SK-N-SH treated with all-trans-retinoic acid at 6 μM for 48 hours (cell line): ENCODE measurements at regions not wholly inside any gene's neighbourhood (a gene's known extent, or its start where the extent isn't known, plus 50 kb on each side); places are given as distances from the start of the nearest gene placed in this dataset.

Experiments used
- ATAC-seq: fragments of 200-7000 bp; cut with Tn5 transposase; 3 replicates; pipeline ENCODE4 v1.9.1; 2020; ENCODE audit warnings: mild to moderate bottlenecking, moderate library complexity
- BACH2 ChIP-seq: fragments of 250-450 bp; sonication (Bioruptor Pico); IDR thresholded peaks from 2 replicates; pipeline ENCODE4 v1.9.0; 2021; ENCODE audit warnings: mild to moderate bottlenecking, borderline replicate concordance
- CSDC2 ChIP-seq: fragments of 250-450 bp; sonication (Bioruptor Pico); IDR thresholded peaks from 2 replicates; pipeline ENCODE4 v1.5.0; 2020; ENCODE audit warnings: mild to moderate bottlenecking, moderate library complexity
- ESRRG ChIP-seq: fragments of 250-450 bp; sonication (Bioruptor Pico); IDR thresholded peaks from 2 replicates; pipeline ENCODE4 v1.6.1; 2021; ENCODE audit warnings: mild to moderate bottlenecking
- GLIS3 ChIP-seq: fragments of 250-450 bp; sonication (Bioruptor Pico); IDR thresholded peaks from 2 replicates; pipeline ENCODE4 v1.5.0; 2020; ENCODE audit warnings: mild to moderate bottlenecking, moderate library complexity
- ISL1 ChIP-seq: fragments of 250-450 bp; sonication (Bioruptor Pico); IDR thresholded peaks from 2 replicates; pipeline ENCODE4 v2.1.2; 2022; ENCODE audit warnings: mild to moderate bottlenecking, moderate library complexity
- OSR1 ChIP-seq: fragments of 250-450 bp; sonication (Bioruptor Pico); IDR thresholded peaks from 2 replicates; pipeline ENCODE4 v1.8.0; 2022; ENCODE audit warnings: moderate library complexity, mild to moderate bottlenecking, inconsistent platforms
- PATZ1 ChIP-seq: fragments of 250-450 bp; sonication (Bioruptor Pico); IDR thresholded peaks from 2 replicates; pipeline ENCODE4 v1.8.0; 2020; ENCODE audit warnings: mild to moderate bottlenecking, moderate library complexity, borderline replicate concordance
- POU6F1 ChIP-seq: fragments of 250-450 bp; sonication (Bioruptor Pico); IDR thresholded peaks from 2 replicates; pipeline ENCODE4 v1.8.0; 2021; ENCODE audit warnings: low read depth, mild to moderate bottlenecking, moderate library complexity, borderline replicate concordance
- PPARA ChIP-seq: fragments of 250-450 bp; sonication (Bioruptor Pico); IDR thresholded peaks from 2 replicates; pipeline ENCODE4 v1.5.0; 2020; ENCODE audit warnings: mild to moderate bottlenecking, borderline replicate concordance
- RARB ChIP-seq: fragments of 250-450 bp; sonication (Bioruptor Pico); IDR thresholded peaks from 2 replicates; pipeline ENCODE4 v1.8.0; 2021; ENCODE audit warnings: mild to moderate bottlenecking, moderate library complexity
- TCF4 ChIP-seq: fragments of 250-450 bp; sonication (Bioruptor Pico); IDR thresholded peaks from 2 replicates; pipeline ENCODE4 v1.8.0; 2021; ENCODE audit warnings: mild to moderate bottlenecking, moderate library complexity, borderline replicate concordance
- TOX ChIP-seq: fragments of 250-450 bp; sonication (Bioruptor Pico); IDR thresholded peaks from 2 replicates; pipeline ENCODE4 v1.8.0; 2021; ENCODE audit warnings: mild to moderate bottlenecking, moderate library complexity, borderline replicate concordance
- ZC3H10 ChIP-seq: fragments of 250-450 bp; sonication (Bioruptor Pico); IDR thresholded peaks from 2 replicates; pipeline ENCODE4 v1.5.1; 2021; ENCODE audit warnings: mild to moderate bottlenecking, moderate library complexity
- ZFP3 ChIP-seq: fragments of 250-450 bp; sonication (Bioruptor Pico); IDR thresholded peaks from 2 replicates; pipeline ENCODE4 v1.5.0; 2020; ENCODE audit warnings: mild to moderate bottlenecking, moderate library complexity
- ZFP30 ChIP-seq: fragments of 450-650 bp; formaldehyde crosslinking; IDR thresholded peaks from 2 replicates; pipeline ENCODE4 v1.5.0; 2022; ENCODE audit warnings: mild to moderate bottlenecking, moderate library complexity
- ZNF565 ChIP-seq: fragments of 450-650 bp; formaldehyde crosslinking; conservative IDR thresholded peaks from 2 replicates; pipeline ENCODE4 v1.5.0; 2020; ENCODE audit warnings: low read depth, mild to moderate bottlenecking, moderate library complexity
- ZNF70 ChIP-seq: fragments of 450-650 bp; formaldehyde crosslinking; IDR thresholded peaks from 2 replicates; pipeline ENCODE4 v1.5.0; 2020; ENCODE audit warnings: mild to moderate bottlenecking, moderate library complexity
- ZNF8 ChIP-seq: fragments of 450-650 bp; formaldehyde crosslinking; IDR thresholded peaks from 2 replicates; pipeline ENCODE4 v1.5.0; 2020; ENCODE audit warnings: mild to moderate bottlenecking, moderate library complexity
- TF ChIP-seq, protein P1 (sequence below): fragments of 250-450 bp; sonication (Bioruptor Pico); IDR thresholded peaks from 2 replicates; pipeline ENCODE4 v1.5.1; 2020; ENCODE audit warnings: low read depth, mild to moderate bottlenecking, moderate library complexity
- TF ChIP-seq, protein P2 (sequence below): fragments of 250-450 bp; sonication (Bioruptor Pico); IDR thresholded peaks from 2 replicates; pipeline ENCODE4 v1.5.1; 2021; ENCODE audit warnings: mild to moderate bottlenecking, moderate library complexity
- TF ChIP-seq, protein P3 (sequence below): fragments of 250-450 bp; sonication (Bioruptor Pico); IDR thresholded peaks from 2 replicates; pipeline ENCODE4 v1.5.0; 2020; ENCODE audit warnings: mild to moderate bottlenecking, moderate library complexity

DNA sequence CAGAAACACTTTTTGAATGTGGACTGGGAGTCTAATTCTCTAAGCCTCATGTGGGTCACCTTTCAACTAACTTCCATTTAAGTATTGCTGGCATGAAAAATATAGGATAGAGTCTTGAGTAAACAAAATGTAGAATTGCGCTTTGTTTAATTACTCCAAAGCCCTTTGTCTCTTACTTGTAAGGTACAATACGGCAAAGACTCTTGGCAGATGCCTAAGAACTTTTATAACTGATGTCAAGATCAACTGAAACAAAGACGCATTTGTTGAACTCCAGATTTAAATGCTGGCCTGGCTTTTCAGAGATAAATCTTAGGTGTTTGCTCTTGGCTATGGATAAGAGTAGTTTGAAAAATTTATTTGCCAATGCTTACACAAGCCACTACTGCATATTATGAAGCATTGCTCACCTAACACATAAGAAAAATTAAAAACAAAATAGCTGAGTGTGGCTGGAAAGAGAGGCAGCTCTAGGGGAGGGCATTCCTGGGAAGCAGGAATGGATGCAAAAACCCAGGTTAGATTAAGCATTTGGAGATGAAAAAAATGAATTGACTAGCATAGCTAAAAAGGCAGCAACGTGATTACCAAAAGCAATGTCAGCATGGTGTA is 107.3 kb upstream of the STARD13 start:
- no peak for TF ChIP-seq ZNF565 (CRISPR knock-in tag)
- TF ChIP-seq GLIS3 (CRISPR knock-in tag) = no peak
- TF ChIP-seq OSR1 = no peak
- TF ChIP-seq ZNF8 (CRISPR knock-in tag) = no peak
- TF ChIP-seq POU6F1 (CRISPR knock-in tag) = no peak
- TF ChIP-seq ZC3H10 = no peak
- TF ChIP-seq, protein P1, sequence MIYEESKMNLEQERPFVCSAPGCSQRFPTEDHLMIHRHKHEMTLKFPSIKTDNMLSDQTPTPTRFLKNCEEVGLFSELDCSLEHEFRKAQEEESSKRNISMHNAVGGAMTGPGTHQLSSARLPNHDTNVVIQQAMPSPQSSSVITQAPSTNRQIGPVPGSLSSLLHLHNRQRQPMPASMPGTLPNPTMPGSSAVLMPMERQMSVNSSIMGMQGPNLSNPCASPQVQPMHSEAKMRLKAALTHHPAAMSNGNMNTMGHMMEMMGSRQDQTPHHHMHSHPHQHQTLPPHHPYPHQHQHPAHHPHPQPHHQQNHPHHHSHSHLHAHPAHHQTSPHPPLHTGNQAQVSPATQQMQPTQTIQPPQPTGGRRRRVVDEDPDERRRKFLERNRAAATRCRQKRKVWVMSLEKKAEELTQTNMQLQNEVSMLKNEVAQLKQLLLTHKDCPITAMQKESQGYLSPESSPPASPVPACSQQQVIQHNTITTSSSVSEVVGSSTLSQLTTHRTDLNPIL (CRISPR knock-in tag) = no peak
- no peak for TF ChIP-seq ESRRG (CRISPR knock-in tag)
- TF ChIP-seq, protein P2, sequence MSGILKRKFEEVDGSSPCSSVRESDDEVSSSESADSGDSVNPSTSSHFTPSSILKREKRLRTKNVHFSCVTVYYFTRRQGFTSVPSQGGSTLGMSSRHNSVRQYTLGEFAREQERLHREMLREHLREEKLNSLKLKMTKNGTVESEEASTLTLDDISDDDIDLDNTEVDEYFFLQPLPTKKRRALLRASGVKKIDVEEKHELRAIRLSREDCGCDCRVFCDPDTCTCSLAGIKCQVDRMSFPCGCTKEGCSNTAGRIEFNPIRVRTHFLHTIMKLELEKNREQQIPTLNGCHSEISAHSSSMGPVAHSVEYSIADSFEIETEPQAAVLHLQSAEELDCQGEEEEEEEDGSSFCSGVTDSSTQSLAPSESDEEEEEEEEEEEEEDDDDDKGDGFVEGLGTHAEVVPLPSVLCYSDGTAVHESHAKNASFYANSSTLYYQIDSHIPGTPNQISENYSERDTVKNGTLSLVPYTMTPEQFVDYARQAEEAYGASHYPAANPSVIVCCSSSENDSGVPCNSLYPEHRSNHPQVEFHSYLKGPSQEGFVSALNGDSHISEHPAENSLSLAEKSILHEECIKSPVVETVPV (CRISPR knock-in tag) = no peak
- TF ChIP-seq ISL1 (CRISPR knock-in tag) = no peak
- no peak for TF ChIP-seq ZFP30
- no peak for TF ChIP-seq ZNF70 (CRISPR knock-in tag)
- no peak for TF ChIP-seq PATZ1 (CRISPR knock-in tag)
- no peak for TF ChIP-seq PPARA (CRISPR knock-in tag)
- TF ChIP-seq BACH2 (CRISPR knock-in tag) = no peak
- no peak for TF ChIP-seq CSDC2 (CRISPR knock-in tag)
- TF ChIP-seq TCF4 = no peak
- no peak for TF ChIP-seq ZFP3 (CRISPR knock-in tag)
- TF ChIP-seq RARB (CRISPR knock-in tag) = no peak
- TF ChIP-seq TOX = no peak
- no peak for ATAC-seq

GRCh38 chr13:33394294-33394932 is 108.9 kb upstream of the STARD13 start:
- TF ChIP-seq ZNF8 (CRISPR knock-in tag) = no peak
- TF ChIP-seq ZC3H10 = no peak
- TF ChIP-seq BACH2 (CRISPR knock-in tag) = no peak
- no peak for TF ChIP-seq ZNF70 (CRISPR knock-in tag)
- TF ChIP-seq ZFP3 (CRISPR knock-in tag) = no peak
- TF ChIP-seq, protein P1 (CRISPR knock-in tag) = no peak
- TF ChIP-seq ZNF565 (CRISPR knock-in tag) = no peak
- no peak for TF ChIP-seq TOX
- no peak for TF ChIP-seq RARB (CRISPR knock-in tag)
- no peak for TF ChIP-seq OSR1
- TF ChIP-seq, protein P3, sequence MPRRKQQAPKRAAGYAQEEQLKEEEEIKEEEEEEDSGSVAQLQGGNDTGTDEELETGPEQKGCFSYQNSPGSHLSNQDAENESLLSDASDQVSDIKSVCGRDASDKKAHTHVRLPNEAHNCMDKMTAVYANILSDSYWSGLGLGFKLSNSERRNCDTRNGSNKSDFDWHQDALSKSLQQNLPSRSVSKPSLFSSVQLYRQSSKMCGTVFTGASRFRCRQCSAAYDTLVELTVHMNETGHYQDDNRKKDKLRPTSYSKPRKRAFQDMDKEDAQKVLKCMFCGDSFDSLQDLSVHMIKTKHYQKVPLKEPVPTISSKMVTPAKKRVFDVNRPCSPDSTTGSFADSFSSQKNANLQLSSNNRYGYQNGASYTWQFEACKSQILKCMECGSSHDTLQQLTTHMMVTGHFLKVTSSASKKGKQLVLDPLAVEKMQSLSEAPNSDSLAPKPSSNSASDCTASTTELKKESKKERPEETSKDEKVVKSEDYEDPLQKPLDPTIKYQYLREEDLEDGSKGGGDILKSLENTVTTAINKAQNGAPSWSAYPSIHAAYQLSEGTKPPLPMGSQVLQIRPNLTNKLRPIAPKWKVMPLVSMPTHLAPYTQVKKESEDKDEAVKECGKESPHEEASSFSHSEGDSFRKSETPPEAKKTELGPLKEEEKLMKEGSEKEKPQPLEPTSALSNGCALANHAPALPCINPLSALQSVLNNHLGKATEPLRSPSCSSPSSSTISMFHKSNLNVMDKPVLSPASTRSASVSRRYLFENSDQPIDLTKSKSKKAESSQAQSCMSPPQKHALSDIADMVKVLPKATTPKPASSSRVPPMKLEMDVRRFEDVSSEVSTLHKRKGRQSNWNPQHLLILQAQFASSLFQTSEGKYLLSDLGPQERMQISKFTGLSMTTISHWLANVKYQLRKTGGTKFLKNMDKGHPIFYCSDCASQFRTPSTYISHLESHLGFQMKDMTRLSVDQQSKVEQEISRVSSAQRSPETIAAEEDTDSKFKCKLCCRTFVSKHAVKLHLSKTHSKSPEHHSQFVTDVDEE (CRISPR knock-in tag) = no peak
- no peak for TF ChIP-seq ISL1 (CRISPR knock-in tag)
- no peak for TF ChIP-seq GLIS3 (CRISPR knock-in tag)
- no peak for TF ChIP-seq PPARA (CRISPR knock-in tag)
- no peak for TF ChIP-seq POU6F1 (CRISPR knock-in tag)
- no peak for TF ChIP-seq TCF4
- TF ChIP-seq, protein P2 (CRISPR knock-in tag) = no peak
- ATAC-seq = no peak
